ENCODE measurements at regions not wholly inside any gene's neighbourhood (a gene's known extent, or its start where the extent isn't known, plus 50 kb on each side); places are given as distances from the start of the nearest gene placed in this dataset.

GRCh38 chr4:13942977-13943376, 315.5 kb upstream of the BOD1L1 start:
- TF ChIP-seq CTCF (IDR thresholded peaks at IDR 0.05; ENCODE audit: partially characterized antibody, unreplicated experiment) = no peak
- Mint-ChIP-seq H3K4me1 (ENCODE audit: low read depth, unreplicated experiment) (no peaks in the 10 kb centered on the region), H3K9me3 (ENCODE audit: unreplicated experiment) (no peaks in the 10 kb centered on the region), H3K36me3 (ENCODE audit: unreplicated experiment) (no peaks in the 10 kb centered on the region), H3K4me3 (ENCODE audit: unreplicated experiment) (no peak overlapping the region), H3K27ac (ENCODE audit: unreplicated experiment) (no peak overlapping the region), H3K27me3 (ENCODE audit: unreplicated experiment) (no peaks in the 10 kb centered on the region)
- no peak for DNase-seq

- H3K9me3 Mint-ChIP-seq (ENCODE audit: unreplicated experiment) = no peaks in the 10 kb centered on the region
- DNase-seq = no peak
- no peak overlapping the region for H3K27ac Mint-ChIP-seq (ENCODE audit: unreplicated experiment)
- no peaks in the 10 kb centered on the region for H3K27me3 Mint-ChIP-seq (ENCODE audit: unreplicated experiment)
- no peaks in the 10 kb centered on the region for H3K4me1 Mint-ChIP-seq (ENCODE audit: low read depth, unreplicated experiment)
- H3K36me3 Mint-ChIP-seq (ENCODE audit: unreplicated experiment) = no peaks in the 10 kb centered on the region
- no peak overlapping the region for H3K4me3 Mint-ChIP-seq (ENCODE audit: unreplicated experiment)
- no peak for TF ChIP-seq CTCF (IDR thresholded peaks at IDR 0.05; ENCODE audit: partially characterized antibody, unreplicated experiment)
These were observed 316.6 kb upstream of the BOD1L1 start for GRCh38 chr4:13944095-13944511.

GRCh38 chr4:13947921-13948320, 320.4 kb upstream of the BOD1L1 start:
- Mint-ChIP-seq H3K27ac (ENCODE audit: unreplicated experiment) (no peak overlapping the region), H3K27me3 (ENCODE audit: unreplicated experiment) (peaks cover 2% of the 10 kb centered on the region), H3K4me1 (ENCODE audit: low read depth, unreplicated experiment) (no peaks in the 10 kb centered on the region), H3K36me3 (ENCODE audit: unreplicated experiment) (no peaks in the 10 kb centered on the region), H3K4me3 (ENCODE audit: unreplicated experiment) (no peak overlapping the region), H3K9me3 (ENCODE audit: unreplicated experiment) (no peaks in the 10 kb centered on the region)
- TF ChIP-seq CTCF (IDR thresholded peaks at IDR 0.05; ENCODE audit: partially characterized antibody, unreplicated experiment) = no peak
- no peak for DNase-seq

- Mint-ChIP-seq H3K9me3 (ENCODE audit: unreplicated experiment) (no peaks in the 10 kb centered on the region), H3K27ac (ENCODE audit: unreplicated experiment) (no peak overlapping the region), H3K4me1 (ENCODE audit: low read depth, unreplicated experiment) (no peaks in the 10 kb centered on the region), H3K27me3 (ENCODE audit: unreplicated experiment) (peaks cover 2% of the 10 kb centered on the region), H3K4me3 (ENCODE audit: unreplicated experiment) (no peak overlapping the region), H3K36me3 (ENCODE audit: unreplicated experiment) (no peaks in the 10 kb centered on the region)
- no peak for TF ChIP-seq CTCF (IDR thresholded peaks at IDR 0.05; ENCODE audit: partially characterized antibody, unreplicated experiment)
- no peak for DNase-seq
These were observed 323.0 kb upstream of the BOD1L1 start for GRCh38 chr4:13950491-13950890.

GRCh38 chr4:13953083-13953482, 325.6 kb upstream of the BOD1L1 start:
- no peaks in the 10 kb centered on the region for H3K9me3 Mint-ChIP-seq (ENCODE audit: unreplicated experiment)
- TF ChIP-seq CTCF (IDR thresholded peaks at IDR 0.05; ENCODE audit: partially characterized antibody, unreplicated experiment) = no peak
- no peaks in the 10 kb centered on the region for H3K36me3 Mint-ChIP-seq (ENCODE audit: unreplicated experiment)
- peaks cover 5% of the 10 kb centered on the region for H3K27me3 Mint-ChIP-seq (ENCODE audit: unreplicated experiment)
- no peak overlapping the region for H3K27ac Mint-ChIP-seq (ENCODE audit: unreplicated experiment)
- H3K4me3 Mint-ChIP-seq (ENCODE audit: unreplicated experiment) = no peak overlapping the region
- no peak for DNase-seq
- no peaks in the 10 kb centered on the region for H3K4me1 Mint-ChIP-seq (ENCODE audit: low read depth, unreplicated experiment)

Data from glutamatergic neuron (in vitro differentiated cells).